Upper lobe of left lung (tissue), 6 donors: ENCODE measurements at regions not wholly inside any gene's neighbourhood (a gene's known extent, or its start where the extent isn't known, plus 50 kb on each side); places are given as distances from the start of the nearest gene placed in this dataset.

Experiments used
- ATAC-seq, 2 donors: fragments of 200-7000 bp; cut with Tn5 transposase; one replicate each; pipeline ENCODE4 v1.9.1; 2022; ENCODE audit warnings: mild to moderate bottlenecking in 2 of 2, moderate library complexity in 2 of 2; ENCODE audit not compliant: low FRiP score in 2 of 2
- DNase-seq, 2 donors: peaks; one replicate each; pipeline ENCODE4 v3.0.0-alpha.2; 2019 to 2020
- H3K27ac ChIP-seq, 4 donors: fragments of 200-600 bp; sonication (generic); one replicate each; pipeline ENCODE4 v1.5.1; 2016 to 2019
- H3K27me3 ChIP-seq, 4 donors: fragments of 200-600 bp; sonication (generic); one replicate each; pipeline ENCODE4 v1.5.1; 2017 to 2019
- H3K36me3 ChIP-seq, 4 donors: fragments of 200-600 bp; sonication (generic); one replicate each; pipeline ENCODE4 v1.5.1; 2016 to 2019
- H3K4me1 ChIP-seq, 4 donors: fragments of 200-600 bp; sonication (generic); one replicate each; pipeline ENCODE4 v1.5.1; 2018 to 2019
- H3K4me3 ChIP-seq, 4 donors: fragments of 200-600 bp; sonication (generic); one replicate each; pipeline ENCODE4 v1.5.1; 2017 to 2019; ENCODE audit warnings: mild to moderate bottlenecking in 2 of 4, moderate library complexity in 1 of 4
- H3K9me3 ChIP-seq, 4 donors: fragments of 200-600 bp; sonication (generic); one replicate each; pipeline ENCODE4 v1.5.1; 2018 to 2019
- EP300 ChIP-seq, 4 donors: sonication (generic); formaldehyde crosslinking; IDR thresholded peaks; one replicate each; pipeline ENCODE4 v1.5.1; 2017; ENCODE audit warnings: antibody characterized with exemption in 4 of 4, control low read depth in 2 of 4
- POLR2A ChIP-seq, 4 donors: fragments of 450-650 bp; IDR thresholded peaks; one replicate each; pipeline ENCODE4 v1.5.1; 2016 to 2017; ENCODE audit warnings: antibody characterized with exemption in 4 of 4, mild to moderate bottlenecking in 2 of 4
- POLR2AphosphoS5 ChIP-seq, 2 donors: sonication (generic); formaldehyde crosslinking; IDR thresholded peaks; one replicate each; pipeline ENCODE4 v1.5.1; 2017; ENCODE audit warnings: antibody characterized with exemption in 2 of 2
- WGBS, 2 donors: methylation state at CpG; one replicate each; pipeline ENCODE4 v1.1.5; 2017 to 2018; 5-methylcytosine and 5-hydroxymethylcytosine counted together
- TF ChIP-seq, protein P1 (sequence below), 6 experiments: fragments of 450-650 bp in 4 of 6; fragments of 200-600 bp in 2 of 6; sonication (generic) in 2 of 6; IDR thresholded peaks; one replicate each; pipeline ENCODE4 v1.5.1; 2016 to 2019; ENCODE audit warnings: antibody characterized with exemption in 6 of 6
- donor health status: DM: no; HTN: no; CAD: no; lungs with moderate emphysema.
- donor health status: DM: no; HTN: yes; CAD: no; lungs with severe emphysema.

DNA sequence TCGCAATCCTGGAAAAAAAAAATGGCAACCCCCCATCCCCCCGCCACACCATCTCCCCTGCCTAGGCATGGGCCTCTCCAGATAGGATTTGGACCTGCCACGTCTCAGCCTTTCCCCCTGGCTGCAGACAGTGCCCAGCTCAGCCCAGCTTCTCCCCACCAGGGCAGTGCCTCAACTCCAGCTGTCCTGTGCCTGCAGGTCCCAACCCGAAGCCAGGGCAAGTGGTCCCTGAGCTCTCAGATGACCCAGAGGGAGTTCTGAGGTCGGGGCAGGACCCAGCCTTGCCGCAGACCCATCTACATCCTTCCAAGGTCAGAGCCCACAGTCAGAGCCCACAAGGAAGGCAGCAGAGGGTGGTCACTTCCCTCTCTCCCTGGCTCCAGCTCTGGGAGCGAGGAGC lies 86.7 kb upstream of the POU3F1 start:
- H3K36me3 ChIP-seq = no peaks in the 10 kb centered on the region
- peak in 1 of 2 donors; percentile 38 for DNase-seq
- H3K27me3 ChIP-seq = peaks cover 0 to 7% (median 2%) of the 10 kb centered on the region in 4 donors
- no peak overlapping the region for H3K27ac ChIP-seq
- H3K4me1 ChIP-seq = peaks cover 0 to 1% (median under 1%) of the 10 kb centered on the region in 4 donors
- no peak overlapping the region for H3K4me3 ChIP-seq
- no peaks in the 10 kb centered on the region for H3K9me3 ChIP-seq
- no peak for ATAC-seq
- no peak for TF ChIP-seq EP300 (IDR thresholded peaks at IDR 0.05)
- TF ChIP-seq, protein P1, sequence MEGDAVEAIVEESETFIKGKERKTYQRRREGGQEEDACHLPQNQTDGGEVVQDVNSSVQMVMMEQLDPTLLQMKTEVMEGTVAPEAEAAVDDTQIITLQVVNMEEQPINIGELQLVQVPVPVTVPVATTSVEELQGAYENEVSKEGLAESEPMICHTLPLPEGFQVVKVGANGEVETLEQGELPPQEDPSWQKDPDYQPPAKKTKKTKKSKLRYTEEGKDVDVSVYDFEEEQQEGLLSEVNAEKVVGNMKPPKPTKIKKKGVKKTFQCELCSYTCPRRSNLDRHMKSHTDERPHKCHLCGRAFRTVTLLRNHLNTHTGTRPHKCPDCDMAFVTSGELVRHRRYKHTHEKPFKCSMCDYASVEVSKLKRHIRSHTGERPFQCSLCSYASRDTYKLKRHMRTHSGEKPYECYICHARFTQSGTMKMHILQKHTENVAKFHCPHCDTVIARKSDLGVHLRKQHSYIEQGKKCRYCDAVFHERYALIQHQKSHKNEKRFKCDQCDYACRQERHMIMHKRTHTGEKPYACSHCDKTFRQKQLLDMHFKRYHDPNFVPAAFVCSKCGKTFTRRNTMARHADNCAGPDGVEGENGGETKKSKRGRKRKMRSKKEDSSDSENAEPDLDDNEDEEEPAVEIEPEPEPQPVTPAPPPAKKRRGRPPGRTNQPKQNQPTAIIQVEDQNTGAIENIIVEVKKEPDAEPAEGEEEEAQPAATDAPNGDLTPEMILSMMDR (IDR thresholded peaks at IDR 0.05) = no peak
- no peak for TF ChIP-seq POLR2AphosphoS5 (IDR thresholded peaks at IDR 0.05)
- TF ChIP-seq POLR2A (IDR thresholded peaks at IDR 0.05) = no peak
- WGBS, 2 donors = 74 to 80% methylated on average over 7 of the region's 7 CpGs

DNA sequence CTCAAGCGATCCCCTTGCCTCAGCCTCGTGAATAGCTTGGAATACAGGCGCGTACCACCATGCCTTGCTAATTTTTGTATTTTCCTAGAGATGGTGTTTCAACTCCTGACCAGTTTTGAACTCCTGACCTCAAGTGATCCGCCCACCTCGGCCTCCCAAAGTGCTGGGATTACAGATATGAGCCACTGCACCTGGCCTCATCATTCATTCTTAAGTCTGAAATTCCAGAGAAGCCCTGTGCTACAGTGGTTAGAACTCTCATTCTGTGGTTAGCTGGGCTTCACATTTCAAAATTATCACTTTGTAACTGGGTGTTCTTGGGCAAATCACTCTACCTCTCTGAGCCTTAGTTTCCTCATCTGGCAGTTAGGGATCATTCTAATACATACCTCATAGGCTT lies 86.1 kb upstream of the POU3F1 start:
- peaks cover 0 to 7% (median 2%) of the 10 kb centered on the region in 4 donors for H3K27me3 ChIP-seq
- no peaks in the 10 kb centered on the region for H3K36me3 ChIP-seq
- 90 to 92% methylated on average over 6 of the region's 6 CpGs for WGBS, 2 donors

DNA sequence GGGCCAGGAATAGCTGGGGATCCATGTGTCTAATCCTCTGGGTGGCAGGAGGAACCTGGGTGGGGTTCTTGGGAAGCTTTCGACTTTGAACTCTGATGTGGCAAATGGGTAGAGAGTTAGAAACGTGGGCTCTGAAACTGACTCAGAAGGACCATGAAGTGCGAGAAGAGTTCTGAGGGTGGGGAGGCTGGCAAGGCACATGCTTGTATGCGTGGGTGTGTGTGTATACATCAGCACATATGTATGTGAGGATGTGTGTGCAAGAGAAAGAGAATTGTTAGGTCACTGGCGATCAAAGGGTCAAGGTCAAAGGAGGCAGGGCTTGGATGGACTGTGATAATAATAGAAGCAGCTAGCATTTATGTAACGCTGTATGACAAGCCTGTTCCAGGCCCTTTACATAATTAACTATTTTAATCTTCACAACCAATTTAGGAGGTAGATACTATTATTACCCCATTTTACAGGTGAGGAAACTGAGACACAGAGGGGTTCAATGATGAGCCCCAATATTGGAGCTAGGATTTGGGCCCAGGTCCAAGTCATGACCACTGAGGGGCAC lies 84.5 kb upstream of the POU3F1 start:
- ATAC-seq (no peak), DNase-seq (no peak)
- Histone ChIP-seq H3K27ac (no peak overlapping the region), H3K36me3 (no peaks in the 10 kb centered on the region), H3K27me3 (peaks cover 0 to 7% (median 2%) of the 10 kb centered on the region in 4 donors), H3K4me3 (no peak overlapping the region), H3K4me1 (no peaks in the 10 kb centered on the region), H3K9me3 (no peaks in the 10 kb centered on the region)
- TF ChIP-seq, protein P1 (IDR thresholded peaks at IDR 0.05) = no peak
- TF ChIP-seq EP300 (IDR thresholded peaks at IDR 0.05) = no peak
- no peak for TF ChIP-seq POLR2AphosphoS5 (IDR thresholded peaks at IDR 0.05)
- no peak for TF ChIP-seq POLR2A (IDR thresholded peaks at IDR 0.05)
- WGBS, 2 donors = 66 to 86% methylated on average over 6 of the region's 6 CpGs

More for the DNA sequence above, 86.1 kb upstream of the POU3F1 start:
- ATAC-seq (no peak), DNase-seq (no peak)
- Histone ChIP-seq H3K9me3 (no peaks in the 10 kb centered on the region), H3K4me1 (no peaks in the 10 kb centered on the region), H3K27ac (no peak overlapping the region), H3K4me3 (no peak overlapping the region)
- TF ChIP-seq, protein P1 (IDR thresholded peaks at IDR 0.05) = no peak
- TF ChIP-seq POLR2AphosphoS5 (IDR thresholded peaks at IDR 0.05) = no peak
- no peak for TF ChIP-seq POLR2A (IDR thresholded peaks at IDR 0.05)
- no peak for TF ChIP-seq EP300 (IDR thresholded peaks at IDR 0.05)

DNA sequence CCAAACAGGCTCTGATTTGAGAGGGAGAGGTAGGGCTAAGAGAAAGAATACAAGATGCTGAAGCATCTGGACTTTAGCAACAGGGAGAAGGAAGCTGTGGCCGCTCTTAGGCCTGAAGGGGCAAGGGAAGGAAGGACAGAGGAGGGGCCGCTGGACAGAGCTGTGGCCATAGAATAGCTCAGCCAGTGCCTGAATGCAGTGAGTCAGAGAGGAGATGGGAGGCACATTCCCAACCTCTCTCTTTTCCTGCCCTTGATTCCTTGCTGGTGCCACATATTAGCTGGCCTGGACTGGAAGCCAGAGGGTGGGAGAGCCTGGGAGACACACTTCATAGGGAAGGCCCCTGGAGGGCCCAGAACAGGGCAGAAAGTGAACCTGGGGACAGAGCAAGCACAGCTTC lies 83.4 kb upstream of the POU3F1 start:
- Histone ChIP-seq H3K4me1 (no peaks in the 10 kb centered on the region), H3K36me3 (no peaks in the 10 kb centered on the region), H3K4me3 (no peak overlapping the region), H3K27me3 (peaks cover 0 to 6% (median 2%) of the 10 kb centered on the region in 4 donors), H3K27ac (no peak overlapping the region), H3K9me3 (no peaks in the 10 kb centered on the region)
- 75 to 90% methylated on average over 2 of the region's 2 CpGs for WGBS, 2 donors
- TF ChIP-seq, protein P1 (IDR thresholded peaks at IDR 0.05) = no peak
- TF ChIP-seq POLR2A (IDR thresholded peaks at IDR 0.05) (no peak), EP300 (IDR thresholded peaks at IDR 0.05) (no peak), POLR2AphosphoS5 (IDR thresholded peaks at IDR 0.05) (no peak)
- ATAC-seq (no peak), DNase-seq (no peak)

DNA sequence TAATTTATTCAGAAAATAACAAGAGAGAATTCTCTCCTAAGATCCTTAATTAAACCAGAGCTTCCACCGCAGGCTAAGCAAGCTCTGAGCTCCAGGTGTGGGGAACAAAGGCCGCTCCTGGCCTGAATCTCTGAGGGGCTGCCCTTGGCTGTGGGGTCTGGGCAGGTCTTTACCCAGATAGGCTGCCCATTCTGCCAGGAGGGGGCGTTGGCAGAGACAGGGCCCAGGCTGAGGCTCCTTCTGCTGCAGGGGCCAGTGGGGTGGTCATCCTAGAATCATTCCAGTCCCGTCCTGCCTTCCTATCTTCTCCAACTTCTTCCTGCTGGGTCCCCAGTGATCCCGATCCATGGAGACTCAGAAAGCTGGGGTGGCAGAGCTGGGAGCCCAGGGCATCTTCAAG lies 82.9 kb upstream of the POU3F1 start:
- no peak for ATAC-seq
- Histone ChIP-seq H3K36me3 (no peaks in the 10 kb centered on the region), H3K27ac (no peak overlapping the region), H3K4me1 (no peaks in the 10 kb centered on the region), H3K9me3 (no peaks in the 10 kb centered on the region), H3K4me3 (no peak overlapping the region), H3K27me3 (peaks cover 0 to 3% (median under 1%) of the 10 kb centered on the region in 4 donors)
- DNase-seq = no peak
- 81 to 91% methylated on average over 5 of the region's 5 CpGs for WGBS, 2 donors
- TF ChIP-seq EP300 (IDR thresholded peaks at IDR 0.05) = no peak
- TF ChIP-seq POLR2A (IDR thresholded peaks at IDR 0.05) = no peak
- TF ChIP-seq, protein P1 (IDR thresholded peaks at IDR 0.05) = no peak
- no peak for TF ChIP-seq POLR2AphosphoS5 (IDR thresholded peaks at IDR 0.05)
